GM12873 (cell line): ENCODE measurements at regions not wholly inside any gene's neighbourhood (a gene's known extent, or its start where the extent isn't known, plus 50 kb on each side); places are given as distances from the start of the nearest gene placed in this dataset.

Source experiments
- CTCF ChIP-seq: IDR thresholded peaks from 2 replicates; pipeline ENCODE4 v1.5.1; 2012; ENCODE audit warnings: low read depth, mild to moderate bottlenecking, moderate library complexity, low read length, control low read depth; ENCODE audit not compliant: insufficient read depth; ENCODE audit errors: missing control alignments

DNA sequence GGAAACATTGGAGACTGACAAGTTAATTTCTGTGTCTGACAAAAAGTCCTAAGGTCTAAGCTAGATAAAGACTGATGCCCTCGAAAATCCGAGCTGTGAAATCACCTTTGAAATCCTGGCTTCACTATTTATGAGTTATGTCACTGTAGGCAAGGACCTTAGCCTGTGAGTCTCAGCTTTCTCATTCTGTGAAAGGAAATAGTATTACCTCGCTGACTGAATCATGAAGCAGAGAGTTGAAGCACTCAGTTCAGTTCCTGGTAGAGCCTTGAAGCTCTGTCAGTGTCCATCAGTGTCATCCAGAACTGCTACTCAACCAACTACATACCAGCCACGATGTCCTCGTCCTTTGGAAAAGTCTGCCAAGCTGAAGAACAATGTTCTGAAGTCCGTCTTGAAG, 1025.6 kb upstream of the GYPC start:
- no peak for TF ChIP-seq CTCF

- no peak for TF ChIP-seq CTCF
Observed at GRCh38 chr2:125634662-125635061, 1021.3 kb upstream of the GYPC start.

GRCh38 chr2:125638345-125638744, 1017.6 kb upstream of the GYPC start:
- no peak for TF ChIP-seq CTCF

DNA sequence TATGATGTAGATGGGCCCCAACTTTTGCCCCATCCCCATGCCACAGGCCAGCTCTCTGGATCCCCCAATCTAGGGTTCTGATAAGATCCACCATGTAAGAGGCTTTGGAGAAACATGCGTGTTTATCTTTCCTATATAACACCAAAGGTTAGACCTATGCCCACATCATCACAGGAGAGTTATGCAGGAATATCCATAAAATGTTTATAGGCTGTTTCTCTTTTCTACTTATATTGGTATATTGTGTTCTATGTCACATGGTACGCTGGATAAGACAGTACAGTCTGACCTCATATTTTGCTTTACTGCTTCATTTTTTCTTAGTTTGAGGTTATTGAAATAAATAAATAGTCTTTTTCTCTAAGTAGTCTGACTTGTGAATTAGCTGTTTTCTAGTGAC, 1013.9 kb upstream of the GYPC start:
- no peak for TF ChIP-seq CTCF

DNA sequence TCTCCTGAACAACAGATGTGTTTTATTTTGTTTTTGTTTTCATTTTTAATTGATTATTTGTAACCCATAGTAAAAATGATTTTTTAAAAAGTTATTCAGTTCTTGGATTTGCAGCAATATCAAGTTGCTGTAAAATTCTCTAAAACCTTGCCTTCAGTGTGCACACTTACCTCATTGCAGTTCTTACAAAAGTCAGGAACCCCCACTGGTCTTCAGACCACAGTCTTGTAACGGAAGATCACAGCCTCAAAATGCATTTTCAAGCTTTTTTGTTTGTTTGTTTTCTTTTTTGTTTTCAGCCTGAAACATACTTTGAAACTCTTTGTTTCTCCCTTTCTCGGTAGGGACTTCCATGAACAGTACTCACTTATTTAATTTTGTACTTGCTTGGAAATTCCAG, 1012.8 kb upstream of the GYPC start:
- no peak for TF ChIP-seq CTCF

- no peak for TF ChIP-seq CTCF
Observed at GRCh38 chr2:125643585-125643984, 1012.4 kb upstream of the GYPC start.

- no peak for TF ChIP-seq CTCF
Observed at GRCh38 chr2:125644257-125644656, 1011.7 kb upstream of the GYPC start.

DNA sequence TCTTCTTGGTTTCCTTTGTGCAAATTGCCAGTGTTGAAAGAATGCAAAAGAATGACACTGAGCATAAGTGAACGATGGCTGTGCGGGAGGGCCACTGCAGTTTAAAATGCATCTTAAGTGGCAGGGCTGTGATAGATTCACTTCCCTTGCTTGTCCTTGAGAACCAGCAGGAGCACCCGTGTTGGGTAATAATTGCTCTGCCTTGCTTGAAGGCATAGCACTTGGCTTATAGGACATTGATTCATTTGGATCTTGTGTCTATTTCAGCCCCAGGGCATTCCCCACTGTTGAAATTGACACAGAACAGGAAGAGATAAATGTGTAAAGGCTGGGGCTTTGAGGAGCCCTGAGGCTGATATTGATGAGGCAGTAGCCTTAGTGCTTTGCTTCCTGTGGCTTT, 1003.7 kb upstream of the GYPC start:
- TF ChIP-seq CTCF, result no peak
